NB4 (cell line): ENCODE measurements at regions not wholly inside any gene's neighbourhood (a gene's known extent, or its start where the extent isn't known, plus 50 kb on each side); places are given as distances from the start of the nearest gene placed in this dataset.

ENCODE experiments used
- DNase-seq: peaks from one replicate; pipeline ENCODE4 v3.0.0; 2010; ENCODE audit warnings: low read depth
- H3K4me3 ChIP-seq: one replicate; pipeline ENCODE4 v1.5.1; 2011; ENCODE audit warnings: mild to moderate bottlenecking, low read depth, low read length, moderate library complexity
- CTCF ChIP-seq: IDR thresholded peaks from one replicate; pipeline ENCODE4 v1.5.1; 2012; ENCODE audit warnings: low read depth, low read length
- MYC ChIP-seq: IDR thresholded peaks from 2 replicates; pipeline ENCODE4 v1.6.1; 2011; ENCODE audit warnings: low read depth, low read length
- POLR2A ChIP-seq: IDR thresholded peaks from 2 replicates; pipeline ENCODE4 v1.6.1; 2011; ENCODE audit warnings: mild to moderate bottlenecking; ENCODE audit not compliant: insufficient read length; ENCODE audit errors: extremely low read depth
- TF ChIP-seq, protein P1 (sequence below): IDR thresholded peaks from 2 replicates; pipeline ENCODE4 v1.6.1; 2011; ENCODE audit warnings: low read depth, low read length

- no peak overlapping the region for H3K4me3 ChIP-seq
- TF ChIP-seq, protein P1, sequence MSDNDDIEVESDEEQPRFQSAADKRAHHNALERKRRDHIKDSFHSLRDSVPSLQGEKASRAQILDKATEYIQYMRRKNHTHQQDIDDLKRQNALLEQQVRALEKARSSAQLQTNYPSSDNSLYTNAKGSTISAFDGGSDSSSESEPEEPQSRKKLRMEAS, result no peak
- no peak for TF ChIP-seq MYC
- TF ChIP-seq POLR2A, result no peak
- TF ChIP-seq CTCF, result no peak
- DNase-seq, result no peak
Observed at GRCh38 chr4:122555216-122555615, 65.7 kb downstream of the IL21 start.

- no peak for TF ChIP-seq POLR2A
- TF ChIP-seq, protein P1, result no peak
- no peak for TF ChIP-seq CTCF
- TF ChIP-seq MYC, result no peak
- H3K4me3 ChIP-seq, result no peak overlapping the region
- no peak for DNase-seq
Observed at GRCh38 chr4:122553432-122553831, 67.4 kb downstream of the IL21 start.

GRCh38 chr4:122552898-122553297 lies 68.0 kb downstream of the IL21 start:
- H3K4me3 ChIP-seq, result no peak overlapping the region
- TF ChIP-seq POLR2A, result no peak
- TF ChIP-seq CTCF, result no peak
- no peak for TF ChIP-seq MYC
- TF ChIP-seq, protein P1, result no peak
- no peak for DNase-seq

- H3K4me3 ChIP-seq, result no peak overlapping the region
- DNase-seq, result no peak
- no peak for TF ChIP-seq POLR2A
- TF ChIP-seq CTCF, result no peak
- TF ChIP-seq, protein P1, result no peak
- TF ChIP-seq MYC, result no peak
Observed at GRCh38 chr4:122548886-122549630, 71.8 kb downstream of the IL21 start.

GRCh38 chr4:122548452-122548851 lies 72.4 kb downstream of the IL21 start:
- no peak for DNase-seq
- no peak overlapping the region for H3K4me3 ChIP-seq
- TF ChIP-seq CTCF, result no peak
- TF ChIP-seq, protein P1, result no peak
- TF ChIP-seq MYC, result no peak
- no peak for TF ChIP-seq POLR2A
